IMR-90 (cell line): ENCODE measurements at regions not wholly inside any gene's neighbourhood (a gene's known extent, or its start where the extent isn't known, plus 50 kb on each side); places are given as distances from the start of the nearest gene placed in this dataset.

Experiments used
- ATAC-seq: fragments of 200-7000 bp; cut with Tn5 transposase; 2 replicates; pipeline ENCODE4 v1.9.1; 2020; ENCODE audit warnings: low read depth, mild to moderate bottlenecking, moderate library complexity
- BruUV-seq: library from RNA; stranded (reverse); fragments of 400-500 nt; replicated peaks from 2 replicates; lab custom pipeline; 2021; lab: Mats Ljungman, UMichigan
- CTCF ChIA-PET: fragments of 300-600 bp; formaldehyde crosslinking; extraction: SDS; loops from one replicate; lab custom pipeline; 2021; ENCODE audit warnings: antibody characterized with exemption; lab: Yijun Ruan, JAX
- POLR2A ChIA-PET: fragments of 300-600 bp; sonication (Branson Sonifier 250); formaldehyde crosslinking; loops from one replicate; lab custom pipeline; 2022; ENCODE audit warnings: antibody characterized with exemption; ENCODE audit not compliant: unreplicated experiment; lab: Charles Lee
- DNase-seq: peaks from one replicate; pipeline ENCODE4 v3.0.0; 2013
- H2AFZ ChIP-seq: replicated peaks from 2 replicates; pipeline ENCODE3; 2013; ENCODE audit warnings: low read length, mild to moderate bottlenecking; ENCODE audit not compliant: poor library complexity
- H2AK5ac ChIP-seq: 2 replicates; pipeline ENCODE4 v1.6.1; 2013; ENCODE audit warnings: low read depth, low read length, inconsistent platforms
- H2AK9ac ChIP-seq: replicated peaks from 2 replicates; pipeline ENCODE3; 2013; ENCODE audit warnings: mild to moderate bottlenecking, low read depth, low read length, moderate library complexity; ENCODE audit not compliant: poor library complexity
- H2BK120ac ChIP-seq: 2 replicates; pipeline ENCODE4 v1.6.1; 2013; ENCODE audit warnings: low read depth, low read length, inconsistent platforms
- H2BK15ac ChIP-seq: 3 replicates; pipeline ENCODE4 v1.6.1; 2013; ENCODE audit warnings: low read depth, low read length, inconsistent platforms
- H2BK20ac ChIP-seq: 2 replicates; pipeline ENCODE4 v1.6.1; 2013; ENCODE audit warnings: low read depth, mild to moderate bottlenecking, inconsistent platforms, low read length, moderate library complexity
- H2BK5ac ChIP-seq: 2 replicates; pipeline ENCODE4 v1.6.1; 2013; ENCODE audit warnings: mild to moderate bottlenecking, low read depth, low read length, inconsistent platforms; ENCODE audit not compliant: poor library complexity, severe bottlenecking
- H3K14ac ChIP-seq: replicated peaks from 2 replicates; pipeline ENCODE4 v1.6.1; 2013; ENCODE audit warnings: low read depth, low read length, inconsistent platforms
- H3K18ac ChIP-seq: 2 replicates; pipeline ENCODE4 v1.6.1; 2013; ENCODE audit warnings: low read depth, low read length, control low read depth
- H3K23ac ChIP-seq: 2 replicates; pipeline ENCODE4 v1.6.1; 2013; ENCODE audit warnings: low read depth, low read length, inconsistent platforms
- H3K27ac ChIP-seq: 2 replicates; pipeline ENCODE4 v1.5.1; 2013; ENCODE audit warnings: mild to moderate bottlenecking, control low read depth, low read length; ENCODE audit not compliant: insufficient read depth
- H3K27me3 ChIP-seq: 2 replicates; pipeline ENCODE4 v1.6.1; 2013; ENCODE audit warnings: low read length; ENCODE audit not compliant: control insufficient read depth, insufficient read depth
- H3K36me3 ChIP-seq: 2 replicates; pipeline ENCODE4 v1.6.1; 2013; ENCODE audit warnings: low read length, mixed read lengths; ENCODE audit not compliant: control insufficient read depth, insufficient read depth
- H3K4ac ChIP-seq: 2 replicates; pipeline ENCODE4 v1.6.1; 2013; ENCODE audit warnings: low read depth, low read length, inconsistent platforms
- H3K4me1 ChIP-seq: 2 replicates; pipeline ENCODE4 v1.6.1; 2013; ENCODE audit warnings: low read length, mixed read lengths; ENCODE audit not compliant: control insufficient read depth, insufficient read depth
- H3K4me2 ChIP-seq: 2 replicates; pipeline ENCODE4 v1.6.1; 2013; ENCODE audit warnings: low read depth, mild to moderate bottlenecking, control low read depth, low read length, moderate library complexity
- H3K4me3 ChIP-seq: 2 replicates; pipeline ENCODE4 v1.5.1; 2013; ENCODE audit warnings: low read depth, mild to moderate bottlenecking, control low read depth, low read length, moderate library complexity; ENCODE audit not compliant: insufficient read depth
- H3K56ac ChIP-seq: 2 replicates; pipeline ENCODE4 v1.6.1; 2013; ENCODE audit warnings: low read length, inconsistent platforms; ENCODE audit not compliant: insufficient read depth; ENCODE audit errors: extremely low read depth
- H3K79me1 ChIP-seq, 2 experiments: 2 replicates each; pipeline ENCODE4 v1.6.1; 2013; ENCODE audit warnings: low read length in 2 of 2, inconsistent platforms in 1 of 2, low read depth in 1 of 2
- H3K9ac ChIP-seq: 2 replicates; pipeline ENCODE4 v1.6.1; 2013; ENCODE audit warnings: low read depth, low read length, control low read depth
- H3K9me1 ChIP-seq: 2 replicates; pipeline ENCODE4 v1.6.1; 2013; ENCODE audit warnings: low read length, inconsistent platforms; ENCODE audit not compliant: insufficient read depth
- H3K9me3 ChIP-seq: 2 replicates; pipeline ENCODE4 v1.6.1; 2013; ENCODE audit warnings: low read length; ENCODE audit not compliant: control insufficient read depth, insufficient read depth
- H4K20me1 ChIP-seq: 2 replicates; pipeline ENCODE4 v1.6.1; 2013; ENCODE audit warnings: low read length, inconsistent platforms; ENCODE audit not compliant: insufficient read depth
- H4K5ac ChIP-seq: 2 replicates; pipeline ENCODE4 v1.6.1; 2013; ENCODE audit warnings: mild to moderate bottlenecking, low read depth, low read length, control low read depth
- H4K8ac ChIP-seq, 2 experiments: 2 replicates each; pipeline ENCODE4 v1.6.1; 2013; ENCODE audit warnings: low read depth in 2 of 2, low read length in 2 of 2, control low read depth in 1 of 2, inconsistent platforms in 1 of 2
- H4K91ac ChIP-seq: 2 replicates; pipeline ENCODE4 v1.6.1; 2013; ENCODE audit warnings: low read depth, low read length, inconsistent platforms; ENCODE audit not compliant: insufficient read depth
- POLR2A ChIP-seq: IDR thresholded peaks from 2 replicates; pipeline ENCODE4 v1.6.1; 2012; ENCODE audit warnings: mild to moderate bottlenecking, low read depth, low read length
- RFX5 ChIP-seq: IDR thresholded peaks from 2 replicates; pipeline ENCODE4 v1.8.0; 2012; ENCODE audit warnings: low read depth, mild to moderate bottlenecking, low read length, moderate library complexity
- WGBS, 2 experiments: methylation state at CpG; one replicate each; pipeline versions ENCODE4 v1.1.5 to v1.1.7; 2013; ENCODE audit warnings: missing lambda C conversion rate in 2 of 2; ENCODE audit not compliant: insufficient read length in 1 of 2; ENCODE audit errors: extremely low coverage in 2 of 2; 5-methylcytosine and 5-hydroxymethylcytosine counted together
- dilution Hi-C: fragments of 300-500 bp; cut with HindIII; formaldehyde crosslinking; loops from one replicate; pipeline ENCODE4 v1.14.3; 2018; ENCODE audit warnings: low sequenced_read_pairs; ENCODE audit not compliant: unreplicated experiment
- in situ Hi-C: fragments of 300-500 bp; cut with MboI; formaldehyde crosslinking; loops from 3 replicates; pipeline ENCODE4 v1.14.3; 2019; ENCODE audit warnings: low sequenced_read_pairs, inconsistent platforms, mixed read lengths
- intact Hi-C: fragments of 100-400 bp; cut with micrococcal nuclease; formaldehyde crosslinking; loops from 2 replicates; pipeline ENCODE4 v1.10.0; 2022
- TF ChIP-seq, protein P1 (sequence below): fragments of 150-350 bp; IDR thresholded peaks from 2 replicates; pipeline ENCODE4 v1.6.1; 2016; ENCODE audit warnings: low read depth, mild to moderate bottlenecking, low read length, moderate library complexity, borderline replicate concordance

GRCh38 chr21:28334407-28334806, 658.3 kb downstream of the LTN1 start:
- H2AFZ ChIP-seq = no peak overlapping the region
- no CpG with 5 or more reads among the region's 2 CpGs for WGBS, 2 experiments
- peak overlapping the region; percentile 91 for H3K27ac ChIP-seq
- H2BK20ac ChIP-seq = peak overlapping the region; percentile 97
- no peak for TF ChIP-seq RFX5
- TF ChIP-seq, protein P1, sequence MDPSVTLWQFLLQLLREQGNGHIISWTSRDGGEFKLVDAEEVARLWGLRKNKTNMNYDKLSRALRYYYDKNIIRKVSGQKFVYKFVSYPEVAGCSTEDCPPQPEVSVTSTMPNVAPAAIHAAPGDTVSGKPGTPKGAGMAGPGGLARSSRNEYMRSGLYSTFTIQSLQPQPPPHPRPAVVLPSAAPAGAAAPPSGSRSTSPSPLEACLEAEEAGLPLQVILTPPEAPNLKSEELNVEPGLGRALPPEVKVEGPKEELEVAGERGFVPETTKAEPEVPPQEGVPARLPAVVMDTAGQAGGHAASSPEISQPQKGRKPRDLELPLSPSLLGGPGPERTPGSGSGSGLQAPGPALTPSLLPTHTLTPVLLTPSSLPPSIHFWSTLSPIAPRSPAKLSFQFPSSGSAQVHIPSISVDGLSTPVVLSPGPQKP = no peak
- TF ChIP-seq POLR2A = no peak
- no peak overlapping the region for H3K4me2 ChIP-seq
- H4K91ac ChIP-seq = peak overlapping the region; percentile 99
- H4K20me1 ChIP-seq = no peaks in the 10 kb centered on the region
- H2BK120ac ChIP-seq = peak overlapping the region; percentile 97
- H3K14ac ChIP-seq = peak overlapping the region; percentile 87
- H3K36me3 ChIP-seq = no peaks in the 10 kb centered on the region
- peak overlapping the region; percentile 79 to 97 for H4K8ac ChIP-seq
- peak overlapping the region; percentile 98 for H2BK15ac ChIP-seq
- peak overlapping the region; percentile 98 for H3K18ac ChIP-seq
- POLR2A ChIA-PET = no interaction called here
- H4K5ac ChIP-seq = peak overlapping the region; percentile 79
- peak overlapping the region; percentile 99 for H2AK5ac ChIP-seq
- DNase-seq (no peak), ATAC-seq (no peak)
- H2AK9ac ChIP-seq = no peak overlapping the region
- 0 out of 2 replicates have a peak overlapping the region, but pooled peaks have one; percentile 66 for H3K23ac ChIP-seq
- peaks cover 10% of the 10 kb centered on the region for H3K9me1 ChIP-seq
- H3K4me1 ChIP-seq = peaks cover 11% of the 10 kb centered on the region
- peaks cover 3% of the 10 kb centered on the region for H3K9me3 ChIP-seq
- dilution Hi-C loops (no loop called here), in situ Hi-C loops (loop anchor here (10.0 to 25.0 kb wide), 4 partner anchors 280 to 772 kb away; no protein-coding TSS in a partner anchor), intact Hi-C loops (loop anchor here (5.0 kb wide), 1 partner anchor 207 kb away; no protein-coding TSS in a partner anchor)
- H3K4ac ChIP-seq = peak overlapping the region; percentile 99
- BruUV-seq = no TSS peak
- no peak overlapping the region for H3K9ac ChIP-seq
- H2BK5ac ChIP-seq = peak overlapping the region; percentile 73
- CTCF ChIA-PET = interaction anchor here (0.6 to 0.9 kb wide), 2 partner anchors 268 to 410 kb away, joined by 4 read pairs; no protein-coding TSS in a partner anchor
- H3K56ac ChIP-seq = peak overlapping the region; percentile 17; the same call in 1 of the 2 replicates
- no peaks in the 10 kb centered on the region for H3K79me1 ChIP-seq
- no peaks in the 10 kb centered on the region for H3K27me3 ChIP-seq
- no peak overlapping the region for H3K4me3 ChIP-seq
